Skin epidermis (tissue), 12 donors: ENCODE measurements at regions not wholly inside any gene's neighbourhood (a gene's known extent, or its start where the extent isn't known, plus 50 kb on each side); places are given as distances from the start of the nearest gene placed in this dataset.

Source experiments
- H3K27ac ChIP-seq, 21 experiments: fragments of 200-600 bp; sonication (generic) in 11 of 21; one replicate each; pipeline ENCODE4 v1.5.0; 2020; ENCODE audit warnings: mild to moderate bottlenecking in 3 of 21, inconsistent platforms in 2 of 21, moderate library complexity in 2 of 21
- H3K4me3 ChIP-seq, 7 experiments: fragments of 200-600 bp; sonication (generic) in 2 of 7; one replicate each; pipeline ENCODE4 v1.5.0; 2020; ENCODE audit warnings: inconsistent platforms in 2 of 7, mild to moderate bottlenecking in 2 of 7, moderate library complexity in 1 of 7

GRCh38 chr2:126817172-126817571 lies 81.5 kb upstream of the TEX51 start:
- H3K4me3 ChIP-seq: no peak overlapping the region
- no peak overlapping the region for H3K27ac ChIP-seq

DNA sequence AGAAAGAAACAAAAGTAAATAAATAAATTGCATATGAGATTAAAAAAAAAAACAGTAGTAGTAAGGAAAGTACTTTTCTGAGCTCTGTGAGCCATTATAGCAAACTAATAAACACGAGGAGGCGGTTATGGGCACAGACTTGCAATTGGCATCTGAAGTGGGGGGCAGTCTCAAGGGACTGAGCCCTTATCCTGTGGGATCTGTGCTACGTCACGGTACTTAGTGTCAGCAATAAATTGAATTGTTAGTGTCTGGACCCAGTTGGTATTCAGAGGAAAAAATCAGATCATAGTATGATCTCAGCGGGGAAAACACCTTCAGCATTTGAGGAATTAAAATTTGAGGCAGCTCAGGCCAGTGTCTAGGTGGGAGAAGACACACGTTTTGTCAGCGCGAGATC lies 76.6 kb upstream of the TEX51 start:
- Histone ChIP-seq H3K4me3 (no peak overlapping the region), H3K27ac (no peak overlapping the region)

DNA sequence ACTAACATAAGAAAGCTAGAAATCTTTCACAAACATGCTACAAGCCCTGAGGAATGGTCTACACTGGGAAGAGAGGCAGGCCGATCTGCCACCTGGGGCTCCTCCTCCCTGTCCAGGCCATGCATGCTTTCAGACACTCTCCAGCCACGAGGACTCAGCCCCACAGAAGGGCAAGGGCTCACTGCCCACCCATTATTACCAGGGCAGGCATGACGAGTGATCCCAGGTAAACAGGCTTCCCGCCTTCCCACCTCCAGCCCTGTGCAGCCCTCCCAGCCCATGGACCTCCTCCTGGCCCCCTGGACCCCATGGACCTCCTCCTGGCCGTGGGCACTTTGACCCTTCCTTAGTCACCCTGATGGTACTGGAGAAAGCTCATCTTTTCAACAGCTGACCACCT lies 75.8 kb upstream of the TEX51 start:
- no peak overlapping the region for H3K4me3 ChIP-seq
- H3K27ac ChIP-seq: no peak overlapping the region

GRCh38 chr2:126823951-126824350 lies 74.7 kb upstream of the TEX51 start:
- no peak overlapping the region for H3K27ac ChIP-seq
- H3K4me3 ChIP-seq: no peak overlapping the region

- H3K4me3 ChIP-seq: no peak overlapping the region
- H3K27ac ChIP-seq: no peak overlapping the region
These were observed 74.0 kb upstream of the TEX51 start for GRCh38 chr2:126824663-126825062.

DNA sequence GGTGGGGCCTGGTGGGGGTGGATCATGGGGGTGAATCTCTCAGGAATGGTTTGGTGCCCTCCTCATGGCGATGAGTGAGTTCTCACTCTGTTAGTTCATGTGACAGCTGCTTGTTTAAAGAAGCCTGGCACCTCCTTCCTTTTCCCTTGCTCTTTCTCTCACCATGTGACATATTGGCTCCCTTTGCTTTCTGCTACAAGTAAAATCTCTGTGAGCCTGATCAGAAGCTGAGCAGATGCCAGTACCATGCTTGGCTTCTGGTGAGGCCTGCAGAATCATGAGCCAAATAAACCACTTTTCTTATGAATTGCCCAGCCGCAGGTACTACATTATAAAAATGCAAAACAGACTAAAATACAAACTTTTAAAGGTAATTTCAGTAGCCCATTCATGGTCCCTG lies 73.4 kb upstream of the TEX51 start:
- Histone ChIP-seq H3K27ac (no peak overlapping the region), H3K4me3 (no peak overlapping the region)

DNA sequence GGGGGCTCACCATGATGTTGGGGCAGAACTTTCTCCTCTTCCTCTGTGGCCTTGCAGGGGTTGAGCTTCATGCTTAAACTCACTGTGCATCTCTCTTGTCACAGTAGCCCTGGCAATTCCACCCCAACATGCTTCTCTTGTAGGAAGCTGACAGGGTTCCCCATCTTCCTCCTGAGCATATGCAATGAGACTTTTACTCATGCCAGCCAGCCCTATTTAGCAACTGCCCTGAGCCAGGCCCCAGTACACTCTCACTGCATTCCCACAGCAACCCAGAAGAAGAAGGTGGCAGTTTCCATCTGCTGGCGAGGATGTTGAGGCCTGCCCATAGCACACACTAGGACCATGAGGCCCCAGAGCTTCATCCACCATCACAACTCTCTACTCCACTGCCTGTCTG lies 72.2 kb upstream of the TEX51 start:
- H3K4me3 ChIP-seq: no peak overlapping the region
- no peak overlapping the region for H3K27ac ChIP-seq

- Histone ChIP-seq H3K27ac (no peak overlapping the region), H3K4me3 (no peak overlapping the region)
These were observed 71.3 kb upstream of the TEX51 start for GRCh38 chr2:126827371-126827770.

GRCh38 chr2:126828051-126828450 lies 70.6 kb upstream of the TEX51 start:
- H3K27ac ChIP-seq: no peak overlapping the region

DNA sequence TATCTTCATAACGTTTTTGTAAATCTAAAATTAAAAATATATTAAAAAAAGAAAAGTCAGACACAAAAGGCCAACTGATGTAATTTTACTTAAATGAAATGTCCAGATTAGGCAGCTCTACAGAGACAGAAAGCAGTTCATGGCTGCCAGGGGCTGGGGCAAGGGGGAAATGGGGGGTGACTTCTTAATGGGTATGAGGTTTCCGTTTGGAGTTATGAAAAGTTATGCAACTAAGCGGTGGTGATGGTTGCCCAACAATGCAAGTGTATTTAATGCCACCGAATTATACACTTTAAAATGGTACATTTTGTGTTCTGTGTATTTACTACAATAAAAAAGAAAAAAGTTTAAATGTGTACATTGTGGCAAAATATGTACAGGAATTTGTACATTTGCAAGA lies 70.2 kb upstream of the TEX51 start:
- Histone ChIP-seq H3K4me3 (no peak overlapping the region), H3K27ac (no peak overlapping the region)

More at GRCh38 chr2:126828051-126828450, 70.6 kb upstream of the TEX51 start:
- no peak overlapping the region for H3K4me3 ChIP-seq

GRCh38 chr2:126831234-126832005 lies 67.3 kb upstream of the TEX51 start:
- H3K27ac ChIP-seq: no peak overlapping the region
- H3K4me3 ChIP-seq: no peak overlapping the region

GRCh38 chr2:126832014-126832413 lies 66.7 kb upstream of the TEX51 start:
- H3K4me3 ChIP-seq: no peak overlapping the region
- H3K27ac ChIP-seq: no peak overlapping the region

GRCh38 chr2:126832757-126833156 lies 65.9 kb upstream of the TEX51 start:
- H3K27ac ChIP-seq: no peak overlapping the region
- H3K4me3 ChIP-seq: no peak overlapping the region

DNA sequence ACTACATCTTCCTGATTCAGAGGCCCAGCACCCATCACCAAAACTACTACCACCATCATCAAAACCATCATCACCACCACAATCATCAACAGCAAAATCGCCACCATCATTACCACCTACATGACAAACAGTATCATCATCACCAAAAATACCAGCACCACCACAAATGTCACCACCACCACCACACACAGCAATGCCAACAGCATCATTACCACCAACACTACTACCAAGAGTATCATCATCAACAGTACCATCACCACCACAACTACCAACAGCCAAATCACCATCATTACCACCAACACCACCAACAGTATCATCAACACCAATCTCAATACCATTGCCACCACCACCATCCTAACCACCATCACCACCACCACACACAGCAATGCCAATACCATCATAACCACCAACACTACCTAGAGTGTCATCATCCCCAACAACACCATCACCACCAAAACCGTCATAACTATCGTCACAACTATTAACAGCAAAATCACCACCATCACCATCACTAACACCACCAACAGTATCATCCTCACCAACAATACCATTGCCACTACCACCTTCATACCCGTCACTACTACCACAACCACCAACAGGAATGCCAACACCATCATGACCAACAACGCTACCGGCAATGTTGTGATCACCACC lies 64.6 kb upstream of the TEX51 start:
- Histone ChIP-seq H3K27ac (no peak overlapping the region), H3K4me3 (no peak overlapping the region)

DNA sequence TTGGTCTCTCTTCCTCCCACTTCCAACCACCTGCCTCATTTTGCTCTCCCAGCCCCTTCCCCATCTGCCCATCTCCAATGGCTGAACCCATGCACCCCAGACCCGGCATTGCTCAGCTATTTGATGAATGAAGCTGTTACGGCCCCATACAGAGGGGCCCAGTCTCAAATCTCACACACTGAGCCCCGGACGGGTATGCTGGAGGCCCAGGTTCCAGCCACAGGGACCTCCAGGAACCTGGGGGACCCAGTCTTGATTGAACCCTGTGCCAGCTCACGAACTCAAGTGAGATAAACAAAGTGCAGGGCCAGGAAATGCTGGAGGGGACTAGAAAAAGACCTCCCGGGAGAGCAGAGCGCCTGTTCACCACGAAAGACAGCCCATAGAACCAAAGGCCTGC lies 63.4 kb upstream of the TEX51 start:
- no peak overlapping the region for H3K4me3 ChIP-seq
- no peak overlapping the region for H3K27ac ChIP-seq

DNA sequence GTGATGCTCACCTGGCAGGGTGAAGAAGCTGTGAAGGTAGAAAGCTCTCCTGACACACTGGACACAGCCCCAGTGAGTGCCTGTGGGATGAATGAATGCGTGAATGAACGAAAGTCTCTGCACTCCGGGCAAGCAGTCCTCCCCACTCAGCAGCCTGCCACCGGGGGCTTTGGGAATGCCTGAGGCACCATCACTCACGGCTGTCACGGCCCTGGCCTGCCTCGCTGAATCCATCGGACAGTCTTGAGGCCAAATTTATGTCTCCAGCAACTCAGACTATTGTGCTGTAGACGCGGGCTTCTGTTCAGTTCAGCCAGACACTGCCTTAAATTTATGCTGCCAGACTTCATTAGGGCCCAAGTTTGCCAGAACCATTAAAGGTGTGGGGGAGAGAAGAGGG lies 62.9 kb upstream of the TEX51 start:
- H3K4me3 ChIP-seq: no peak overlapping the region
- no peak overlapping the region for H3K27ac ChIP-seq

DNA sequence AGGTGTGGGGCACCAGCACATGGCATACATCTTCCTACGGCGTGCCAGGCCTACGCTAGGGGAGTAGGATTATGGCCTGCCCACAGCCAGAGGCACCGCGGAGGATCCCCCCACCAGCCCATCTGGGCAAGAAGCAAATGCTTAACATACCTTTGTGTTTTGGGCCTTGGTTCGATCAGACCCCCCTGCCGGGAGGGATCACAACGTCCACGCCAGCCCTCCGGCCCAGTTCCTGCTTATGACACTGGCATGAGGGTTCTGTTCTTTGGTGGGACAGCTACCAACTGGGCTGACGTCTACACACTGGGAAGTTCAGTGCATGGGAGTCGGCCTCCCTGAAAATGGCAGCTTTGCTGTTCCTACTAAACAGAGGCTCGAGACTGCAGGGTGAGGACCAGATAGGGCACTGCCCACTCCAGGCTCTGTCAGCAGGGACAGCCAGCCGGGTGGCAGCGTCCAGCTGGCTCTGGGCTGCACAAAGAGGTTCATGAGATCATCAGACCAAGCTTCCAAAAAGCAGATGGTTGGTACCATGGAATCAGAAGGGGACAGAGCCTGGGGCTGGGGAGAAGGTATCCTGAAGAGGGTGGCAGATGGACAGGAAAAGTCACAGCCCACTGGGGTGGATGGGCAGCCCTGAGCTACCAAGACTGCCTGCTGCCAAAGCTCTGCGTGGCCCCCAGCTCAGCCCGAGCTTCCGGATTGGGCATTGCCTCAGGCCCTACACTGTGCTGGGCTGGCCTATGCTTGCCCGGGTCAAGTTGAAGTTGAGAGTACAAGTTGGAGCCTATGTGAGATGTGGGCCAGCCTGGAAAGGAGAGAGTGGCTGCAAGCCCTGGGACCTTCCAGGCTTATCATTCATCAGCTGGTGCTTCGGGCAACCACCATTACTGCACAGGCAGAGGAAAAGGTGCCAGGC lies 61.7 kb upstream of the TEX51 start:
- Histone ChIP-seq H3K27ac (no peak overlapping the region), H3K4me3 (no peak overlapping the region)

DNA sequence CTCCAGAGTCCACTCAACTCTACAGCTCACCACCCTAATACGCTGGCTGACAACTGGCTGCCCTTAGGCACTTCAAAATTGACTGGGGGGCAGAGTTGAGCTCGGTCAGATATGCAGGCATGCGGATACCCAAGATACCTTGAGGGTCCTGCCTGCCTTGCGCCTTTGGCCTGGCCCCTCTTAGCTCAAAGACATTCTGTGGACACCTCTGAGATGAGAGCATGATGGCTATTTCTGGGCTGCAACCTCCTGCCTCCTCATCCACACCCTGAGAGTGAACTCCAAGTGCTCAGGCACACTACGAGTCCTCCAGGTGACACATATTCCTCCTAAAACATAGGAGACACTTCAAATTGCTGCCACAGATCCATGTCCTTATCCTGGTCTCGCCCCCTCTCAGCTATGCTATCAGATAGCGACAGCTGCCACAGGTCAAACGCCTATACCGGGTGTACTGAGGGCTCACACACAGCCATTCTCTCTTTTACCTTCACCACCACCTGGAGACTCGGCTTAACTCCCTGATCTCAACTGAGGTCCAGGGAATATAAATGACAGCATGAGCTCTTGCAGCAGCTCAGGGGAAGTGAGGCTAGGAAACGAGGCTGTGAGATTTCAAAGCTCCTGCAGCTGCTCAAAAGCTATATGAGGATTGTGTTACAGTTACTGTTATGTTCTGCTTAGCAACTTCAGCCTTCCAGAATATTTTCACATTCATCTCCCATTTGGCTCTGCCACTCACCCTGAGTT lies 60.5 kb upstream of the TEX51 start:
- H3K27ac ChIP-seq: no peak overlapping the region
- H3K4me3 ChIP-seq: no peak overlapping the region

DNA sequence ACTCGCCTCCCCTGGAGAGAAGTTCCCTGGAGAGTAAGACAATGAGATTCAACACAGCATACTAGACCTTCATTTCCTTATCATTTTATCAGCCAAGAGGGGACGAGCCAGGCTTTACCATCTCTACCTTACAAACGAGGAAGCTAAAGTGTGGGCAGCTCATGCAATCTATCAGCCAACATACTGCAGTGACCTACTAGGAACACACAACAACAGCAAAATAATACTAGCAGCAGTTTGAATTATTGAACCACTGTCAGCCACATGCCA lies 60.0 kb upstream of the TEX51 start:
- no peak overlapping the region for H3K27ac ChIP-seq
- no peak overlapping the region for H3K4me3 ChIP-seq

DNA sequence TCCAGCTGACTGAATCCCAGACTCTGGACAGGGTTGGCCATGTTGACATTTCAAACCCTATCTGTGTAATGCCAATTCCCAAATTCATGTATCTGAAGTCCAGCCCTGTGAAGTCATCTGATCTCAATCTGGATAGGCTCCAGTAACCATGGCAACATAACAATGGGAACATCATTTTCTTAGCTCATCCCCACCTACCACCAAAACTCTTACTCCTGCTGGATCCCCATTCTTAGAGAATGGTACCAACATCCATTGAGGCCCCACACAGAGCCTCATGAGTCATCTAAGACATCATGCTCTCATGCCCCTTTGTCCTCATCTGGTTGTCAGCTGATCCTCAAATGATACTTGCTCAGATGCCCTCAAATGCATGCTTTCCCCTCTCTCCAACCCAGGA lies 58.9 kb upstream of the TEX51 start:
- Histone ChIP-seq H3K27ac (no peak overlapping the region), H3K4me3 (no peak overlapping the region)
